ENCODE measurements at regions not wholly inside any gene's neighbourhood (a gene's known extent, or its start where the extent isn't known, plus 50 kb on each side); places are given as distances from the start of the nearest gene placed in this dataset.

DNA sequence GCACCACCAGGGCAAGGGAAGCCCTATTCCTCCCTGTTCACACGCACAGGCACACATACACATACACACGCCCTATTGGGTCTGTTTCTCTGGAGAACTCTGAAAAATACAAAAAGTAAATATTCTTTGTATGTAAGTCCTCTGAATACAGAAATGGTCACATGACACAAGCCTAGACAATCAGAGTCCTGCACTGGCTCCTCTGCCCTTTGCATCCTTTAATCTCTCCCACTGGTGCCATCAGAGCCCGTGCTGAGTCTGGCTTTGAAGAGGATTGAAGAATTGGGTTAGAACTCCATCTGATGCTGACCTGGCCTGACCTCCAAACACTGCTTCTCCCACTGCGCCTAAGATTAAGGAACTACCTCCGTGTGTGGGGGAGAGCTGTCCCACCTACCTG, 273.2 kb upstream of the TBX3 start:
- TF ChIP-seq, protein P1, sequence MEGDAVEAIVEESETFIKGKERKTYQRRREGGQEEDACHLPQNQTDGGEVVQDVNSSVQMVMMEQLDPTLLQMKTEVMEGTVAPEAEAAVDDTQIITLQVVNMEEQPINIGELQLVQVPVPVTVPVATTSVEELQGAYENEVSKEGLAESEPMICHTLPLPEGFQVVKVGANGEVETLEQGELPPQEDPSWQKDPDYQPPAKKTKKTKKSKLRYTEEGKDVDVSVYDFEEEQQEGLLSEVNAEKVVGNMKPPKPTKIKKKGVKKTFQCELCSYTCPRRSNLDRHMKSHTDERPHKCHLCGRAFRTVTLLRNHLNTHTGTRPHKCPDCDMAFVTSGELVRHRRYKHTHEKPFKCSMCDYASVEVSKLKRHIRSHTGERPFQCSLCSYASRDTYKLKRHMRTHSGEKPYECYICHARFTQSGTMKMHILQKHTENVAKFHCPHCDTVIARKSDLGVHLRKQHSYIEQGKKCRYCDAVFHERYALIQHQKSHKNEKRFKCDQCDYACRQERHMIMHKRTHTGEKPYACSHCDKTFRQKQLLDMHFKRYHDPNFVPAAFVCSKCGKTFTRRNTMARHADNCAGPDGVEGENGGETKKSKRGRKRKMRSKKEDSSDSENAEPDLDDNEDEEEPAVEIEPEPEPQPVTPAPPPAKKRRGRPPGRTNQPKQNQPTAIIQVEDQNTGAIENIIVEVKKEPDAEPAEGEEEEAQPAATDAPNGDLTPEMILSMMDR (IDR thresholded peaks at IDR 0.05 in 2 of 3, conservative IDR thresholded peaks at IDR 0.05 in 1 of 3; ENCODE audit: borderline replicate concordance in 1 of 3, insufficient read depth in 1 of 3, low read depth in 2 of 3, low read length in 2 of 3) = no peak
- TF ChIP-seq POLR2A (IDR thresholded peaks at IDR 0.05; ENCODE audit: borderline replicate concordance, extremely low read depth, insufficient read depth, insufficient read length) = no peak

Measured in HCT116 (cell line).